ENCODE measurements at regions not wholly inside any gene's neighbourhood (a gene's known extent, or its start where the extent isn't known, plus 50 kb on each side); places are given as distances from the start of the nearest gene placed in this dataset.

DNA sequence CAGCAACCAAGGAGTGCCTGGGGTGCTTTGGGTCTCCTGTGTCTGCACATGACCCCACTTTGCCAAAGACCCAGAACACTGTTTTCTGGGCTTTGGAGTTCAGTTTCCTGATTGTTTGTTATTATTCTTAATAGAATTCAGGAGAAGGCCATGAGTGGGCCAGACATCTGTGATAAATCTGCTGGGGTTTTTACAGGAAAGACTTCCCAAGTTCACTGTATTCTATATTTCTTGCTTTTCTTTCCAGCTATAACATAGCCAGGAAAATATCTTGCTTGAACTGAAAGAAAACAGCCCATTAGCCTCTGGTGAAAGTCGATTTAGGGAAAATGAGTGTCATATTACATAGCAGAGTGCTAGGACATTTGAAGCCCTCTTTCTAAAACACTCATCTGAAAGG, 345.1 kb upstream of the USP24 start:
- CTCF ChIA-PET = no interaction called here
- POLR2A ChIA-PET (ENCODE audit: low non-redundant PET) = no interaction called here
- TF ChIP-seq, protein P1, sequence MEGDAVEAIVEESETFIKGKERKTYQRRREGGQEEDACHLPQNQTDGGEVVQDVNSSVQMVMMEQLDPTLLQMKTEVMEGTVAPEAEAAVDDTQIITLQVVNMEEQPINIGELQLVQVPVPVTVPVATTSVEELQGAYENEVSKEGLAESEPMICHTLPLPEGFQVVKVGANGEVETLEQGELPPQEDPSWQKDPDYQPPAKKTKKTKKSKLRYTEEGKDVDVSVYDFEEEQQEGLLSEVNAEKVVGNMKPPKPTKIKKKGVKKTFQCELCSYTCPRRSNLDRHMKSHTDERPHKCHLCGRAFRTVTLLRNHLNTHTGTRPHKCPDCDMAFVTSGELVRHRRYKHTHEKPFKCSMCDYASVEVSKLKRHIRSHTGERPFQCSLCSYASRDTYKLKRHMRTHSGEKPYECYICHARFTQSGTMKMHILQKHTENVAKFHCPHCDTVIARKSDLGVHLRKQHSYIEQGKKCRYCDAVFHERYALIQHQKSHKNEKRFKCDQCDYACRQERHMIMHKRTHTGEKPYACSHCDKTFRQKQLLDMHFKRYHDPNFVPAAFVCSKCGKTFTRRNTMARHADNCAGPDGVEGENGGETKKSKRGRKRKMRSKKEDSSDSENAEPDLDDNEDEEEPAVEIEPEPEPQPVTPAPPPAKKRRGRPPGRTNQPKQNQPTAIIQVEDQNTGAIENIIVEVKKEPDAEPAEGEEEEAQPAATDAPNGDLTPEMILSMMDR (conservative IDR thresholded peaks at IDR 0.05; ENCODE audit: low read depth) = no peak
- H3K27ac ChIP-seq = no peak overlapping the region
- DNase-seq (ENCODE audit: low spot score) = no peak

DNA sequence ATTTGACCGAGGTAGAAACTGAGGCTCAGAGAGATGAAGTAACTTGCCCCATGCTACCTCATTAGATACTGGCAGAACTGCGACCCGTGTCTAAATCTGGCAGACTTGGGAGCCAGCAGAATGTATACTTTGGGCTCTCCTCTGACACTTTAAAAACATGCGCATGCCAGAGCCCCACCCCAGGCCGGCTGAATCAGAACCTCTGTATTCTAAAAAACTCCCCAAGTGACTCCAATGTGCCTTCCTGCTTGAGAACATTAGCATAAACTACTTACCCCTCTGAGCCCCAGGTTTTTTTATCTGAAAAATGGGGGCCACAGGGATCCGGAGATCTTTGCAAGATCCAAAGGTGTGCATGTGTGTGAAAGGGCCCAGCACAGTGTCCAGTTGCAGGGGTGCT, 344.7 kb upstream of the USP24 start:
- CTCF ChIA-PET = no interaction called here
- TF ChIP-seq, protein P1 (conservative IDR thresholded peaks at IDR 0.05; ENCODE audit: low read depth) = no peak

DNA sequence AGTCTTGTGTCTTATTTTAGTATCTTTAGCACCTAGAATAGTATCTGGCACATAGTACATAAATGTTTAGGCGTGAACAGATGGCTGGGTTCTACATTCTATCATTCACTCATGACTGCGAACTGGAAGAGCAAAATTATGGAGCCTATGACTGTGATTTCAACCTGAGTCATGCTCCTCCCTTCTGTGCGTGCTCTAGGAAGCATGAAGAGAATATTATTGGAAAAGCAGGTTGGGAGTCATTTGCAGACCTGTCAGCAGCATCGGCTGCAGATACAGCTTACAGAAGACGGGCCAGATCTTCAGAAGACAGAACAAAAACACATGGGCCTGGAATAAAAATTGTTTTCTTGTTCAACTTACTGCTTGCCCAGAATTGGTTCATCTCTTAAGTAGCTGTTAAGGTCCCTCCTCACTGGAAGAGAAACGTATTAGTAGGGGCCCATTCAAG, 344.0 kb upstream of the USP24 start:
- TF ChIP-seq, protein P1 (conservative IDR thresholded peaks at IDR 0.05; ENCODE audit: low read depth) = no peak
- ChIA-PET CTCF (no interaction called here), POLR2A (ENCODE audit: low non-redundant PET) (no interaction called here)
- DNase-seq (ENCODE audit: low spot score) = no peak
- no peak overlapping the region for H3K27ac ChIP-seq

More for the DNA sequence above, 344.7 kb upstream of the USP24 start:
- H3K27ac ChIP-seq = no peak overlapping the region
- DNase-seq (ENCODE audit: low spot score) = no peak
- POLR2A ChIA-PET (ENCODE audit: low non-redundant PET) = no interaction called here

DNA sequence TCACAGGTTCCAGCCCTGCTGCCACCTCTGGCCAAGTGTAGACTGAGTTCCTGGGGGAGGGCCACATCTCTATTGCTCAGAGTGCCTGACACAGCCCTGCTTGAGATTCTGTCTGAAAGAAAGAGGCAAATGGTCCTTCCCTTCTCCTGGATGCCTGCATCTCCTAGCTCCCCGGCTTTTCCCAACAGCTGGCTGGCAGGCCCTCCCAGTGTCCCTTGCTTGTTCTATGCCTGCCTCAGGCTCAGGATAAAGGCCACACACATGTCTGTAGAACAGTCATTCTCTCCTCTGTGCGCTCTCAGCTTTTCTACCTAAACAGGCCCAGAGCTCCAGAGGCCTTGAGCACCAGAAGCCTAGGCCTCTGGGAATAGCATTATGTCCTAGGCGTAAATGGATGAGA, 343.4 kb upstream of the USP24 start:
- ChIA-PET CTCF (no interaction called here), POLR2A (ENCODE audit: low non-redundant PET) (no interaction called here)
- no peak for DNase-seq (ENCODE audit: low spot score)

DNA sequence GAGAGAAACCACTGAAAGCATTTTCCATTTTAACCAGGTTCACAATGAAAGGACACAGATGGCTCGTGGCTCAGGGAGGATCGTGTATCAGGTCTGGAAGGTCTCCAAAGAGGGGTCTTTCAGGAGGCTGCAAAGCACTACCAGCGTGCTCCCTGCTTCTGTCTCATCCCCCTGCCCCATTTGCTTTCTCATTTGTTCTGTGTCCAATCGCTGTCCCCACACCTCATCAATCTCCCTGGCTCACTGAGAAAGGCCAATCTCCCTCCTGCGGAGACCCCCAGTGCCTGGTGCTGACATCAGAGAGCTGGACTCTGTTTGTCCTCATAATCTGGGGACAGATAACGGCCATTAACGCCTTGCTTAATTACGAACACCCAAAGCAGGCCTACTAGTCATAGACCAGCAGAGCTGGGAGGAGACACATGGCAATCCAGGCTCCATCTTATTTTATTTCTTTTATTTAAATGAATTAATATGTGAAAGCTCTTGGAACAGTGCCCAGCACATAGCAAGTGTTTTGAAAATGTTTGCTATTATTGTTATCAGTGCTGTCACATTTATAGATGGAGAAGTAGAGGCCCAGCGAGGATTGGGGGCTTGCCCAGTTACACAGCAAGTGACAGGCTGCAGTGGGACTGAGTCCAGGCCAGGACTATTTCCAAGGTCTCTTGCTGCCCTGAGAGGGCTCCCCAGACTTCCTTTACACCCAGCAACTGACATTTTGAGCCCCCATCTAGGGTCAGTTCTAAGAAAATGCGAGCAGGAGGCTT, 341.0 kb upstream of the USP24 start:
- no peak overlapping the region for H3K27ac ChIP-seq
- no peak for DNase-seq (ENCODE audit: low spot score)
- CTCF ChIA-PET = no interaction called here
- POLR2A ChIA-PET (ENCODE audit: low non-redundant PET) = no interaction called here
- TF ChIP-seq, protein P1 (conservative IDR thresholded peaks at IDR 0.05; ENCODE audit: low read depth) = no peak

More for the DNA sequence above, 343.4 kb upstream of the USP24 start:
- H3K27ac ChIP-seq = no peak overlapping the region
- TF ChIP-seq, protein P1 (conservative IDR thresholded peaks at IDR 0.05; ENCODE audit: low read depth) = no peak

DNA sequence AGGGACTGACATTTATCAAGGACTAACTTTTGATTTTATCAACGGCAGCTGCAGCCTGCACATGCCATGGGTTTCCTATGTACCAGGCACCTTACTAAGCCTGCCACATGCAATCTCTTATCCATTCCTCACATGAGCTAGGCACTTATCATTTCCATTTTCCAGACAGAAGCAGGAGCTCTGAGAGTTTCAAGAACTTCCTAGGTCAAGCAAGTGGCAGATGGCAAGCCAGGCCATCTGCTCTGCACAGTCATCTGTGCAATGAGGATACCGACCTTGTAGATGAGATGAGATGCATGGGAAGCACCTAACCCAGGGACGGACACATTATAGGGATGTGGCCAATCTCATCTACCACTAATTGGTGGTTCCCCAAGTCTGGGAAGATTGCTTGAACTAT, 339.4 kb upstream of the USP24 start:
- CTCF ChIA-PET = no interaction called here
- POLR2A ChIA-PET (ENCODE audit: low non-redundant PET) = interaction anchor here (0.6 kb wide), 1 partner anchor 66 kb away, joined by 3 read pairs; no protein-coding TSS in a partner anchor
- TF ChIP-seq, protein P1 (conservative IDR thresholded peaks at IDR 0.05; ENCODE audit: low read depth) = no peak
- H3K27ac ChIP-seq = no peak overlapping the region
- DNase-seq (ENCODE audit: low spot score) = no peak

Measured in RWPE1 (cell line).